ENCODE measurements at regions not wholly inside any gene's neighbourhood (a gene's known extent, or its start where the extent isn't known, plus 50 kb on each side); places are given as distances from the start of the nearest gene placed in this dataset.

- DNase-seq (ENCODE audit: low read depth in 1 of 2, low spot score in 1 of 2) = no peak
These were observed 210.8 kb upstream of the CTNNB1 start for GRCh38 chr3:40988468-40988867.

GRCh38 chr3:40989141-40990061, 209.9 kb upstream of the CTNNB1 start:
- DNase-seq (ENCODE audit: low read depth in 1 of 2, low spot score in 1 of 2) = no peak

- no peak for DNase-seq (ENCODE audit: low read depth in 1 of 2, low spot score in 1 of 2)
These were observed 209.2 kb upstream of the CTNNB1 start for GRCh38 chr3:40990062-40990456.

- no peak for DNase-seq (ENCODE audit: low read depth in 1 of 2, low spot score in 1 of 2)
These were observed 207.3 kb upstream of the CTNNB1 start for GRCh38 chr3:40992023-40992422.

- no peak for DNase-seq (ENCODE audit: low read depth in 1 of 2, low spot score in 1 of 2)
These were observed 204.7 kb upstream of the CTNNB1 start for GRCh38 chr3:40994611-40995010.

GRCh38 chr3:40995271-40995670, 204.0 kb upstream of the CTNNB1 start:
- no peak for DNase-seq (ENCODE audit: low read depth in 1 of 2, low spot score in 1 of 2)

GRCh38 chr3:40996382-40996781, 202.9 kb upstream of the CTNNB1 start:
- DNase-seq (ENCODE audit: low read depth in 1 of 2, low spot score in 1 of 2) = no peak

GRCh38 chr3:40996827-40997710, 202.2 kb upstream of the CTNNB1 start:
- DNase-seq (ENCODE audit: low read depth in 1 of 2, low spot score in 1 of 2) = no peak

GRCh38 chr3:40997711-40998519, 201.4 kb upstream of the CTNNB1 start:
- DNase-seq (ENCODE audit: low read depth in 1 of 2, low spot score in 1 of 2) = no peak

- no peak for DNase-seq (ENCODE audit: low read depth in 1 of 2, low spot score in 1 of 2)
These were observed 199.6 kb upstream of the CTNNB1 start for GRCh38 chr3:40999682-41000081.

- no peak for DNase-seq (ENCODE audit: low read depth in 1 of 2, low spot score in 1 of 2)
These were observed 198.8 kb upstream of the CTNNB1 start for GRCh38 chr3:41000471-41000870.

- DNase-seq (ENCODE audit: low read depth in 1 of 2, low spot score in 1 of 2) = no peak
These were observed 197.7 kb upstream of the CTNNB1 start for GRCh38 chr3:41001556-41001955.

- DNase-seq (ENCODE audit: low read depth in 1 of 2, low spot score in 1 of 2) = no peak
These were observed 197.2 kb upstream of the CTNNB1 start for GRCh38 chr3:41002104-41002503.

- no peak for DNase-seq (ENCODE audit: low read depth in 1 of 2, low spot score in 1 of 2)
These were observed 191.9 kb upstream of the CTNNB1 start for GRCh38 chr3:41007399-41007798.

GRCh38 chr3:41011854-41012253, 187.5 kb upstream of the CTNNB1 start:
- no peak for DNase-seq (ENCODE audit: low read depth in 1 of 2, low spot score in 1 of 2)

- DNase-seq (ENCODE audit: low read depth in 1 of 2, low spot score in 1 of 2) = no peak
These were observed 180.4 kb upstream of the CTNNB1 start for GRCh38 chr3:41018855-41019254.

- DNase-seq (ENCODE audit: low read depth in 1 of 2, low spot score in 1 of 2) = no peak
These were observed 175.1 kb upstream of the CTNNB1 start for GRCh38 chr3:41024031-41024836.

GRCh38 chr3:41026394-41027177, 172.7 kb upstream of the CTNNB1 start:
- no peak for DNase-seq (ENCODE audit: low read depth in 1 of 2, low spot score in 1 of 2)

GRCh38 chr3:41029356-41029755, 169.9 kb upstream of the CTNNB1 start:
- DNase-seq (ENCODE audit: low read depth in 1 of 2, low spot score in 1 of 2) = no peak

GRCh38 chr3:41030220-41030619, 169.1 kb upstream of the CTNNB1 start:
- no peak for DNase-seq (ENCODE audit: low read depth in 1 of 2, low spot score in 1 of 2)
